Neural cell (in vitro differentiated cells): ENCODE measurements at regions not wholly inside any gene's neighbourhood (a gene's known extent, or its start where the extent isn't known, plus 50 kb on each side); places are given as distances from the start of the nearest gene placed in this dataset.
"Not testable (repeated sequence)": the region's sequence is repeated elsewhere in the genome, so short reads cannot be mapped to it uniquely, and the experiment has no call there.

Experiments
- H2AFZ ChIP-seq: fragments of 200-600, 300-800 bp; sonication (generic), shearing (Covaris generic); 2 replicates; pipeline ENCODE4 v1.6.0; 2014; ENCODE audit warnings: low read depth, mild to moderate bottlenecking, antibody characterized with exemption, low read length, moderate library complexity
- H3F3A ChIP-seq: fragments of 200-600 bp; shearing (Covaris generic); 2 replicates; pipeline ENCODE4 v1.6.1; 2016; ENCODE audit warnings: mild to moderate bottlenecking, moderate library complexity, mixed read lengths, antibody characterized with exemption, low read length; ENCODE audit not compliant: insufficient read depth, poor library complexity, severe bottlenecking
- H3K27ac ChIP-seq: fragments of 200-600, 300-800 bp; sonication (generic), shearing (Covaris generic); 2 replicates; pipeline ENCODE4 v1.5.1; 2014; ENCODE audit warnings: mild to moderate bottlenecking, low read length, moderate library complexity
- H3K27me3 ChIP-seq: fragments of 300-800, 200-600 bp; sonication (generic), shearing (Covaris generic); 2 replicates; pipeline ENCODE4 v1.6.0; 2014; ENCODE audit warnings: mild to moderate bottlenecking, low read depth, low read length, moderate library complexity; ENCODE audit not compliant: insufficient read depth
- H3K36me3 ChIP-seq: fragments of 300-800, 200-600 bp; sonication (generic), shearing (Covaris generic); 2 replicates; pipeline ENCODE4 v1.5.1; 2014; ENCODE audit warnings: mild to moderate bottlenecking, antibody characterized with exemption, low read length, moderate library complexity; ENCODE audit not compliant: insufficient read depth
- H3K4me2 ChIP-seq: fragments of 300-800, 200-600 bp; sonication (generic), shearing (Covaris generic); 2 replicates; pipeline ENCODE4 v1.6.0; 2014; ENCODE audit warnings: mild to moderate bottlenecking, low read length
- H3K4me3 ChIP-seq: fragments of 300-800, 200-600 bp; sonication (generic), shearing (Covaris generic); 2 replicates; pipeline ENCODE4 v1.5.1; 2014; ENCODE audit warnings: mild to moderate bottlenecking, low read length, moderate library complexity
- H3K79me2 ChIP-seq: fragments of 200-600 bp; shearing (Covaris generic); replicated peaks from 2 replicates; pipeline ENCODE4 v1.6.0; 2014; ENCODE audit warnings: mild to moderate bottlenecking, low read length, moderate library complexity; ENCODE audit not compliant: insufficient read depth
- H3K9ac ChIP-seq: fragments of 300-800, 200-600 bp; sonication (generic), shearing (Covaris generic); 2 replicates; pipeline ENCODE4 v1.6.1; 2016; ENCODE audit warnings: mild to moderate bottlenecking, low read length, mixed read lengths
- H3K9me2 ChIP-seq: fragments of 200-600 bp; shearing (Covaris generic); 2 replicates; pipeline ENCODE4 v1.6.1; 2016; ENCODE audit warnings: mild to moderate bottlenecking, low read length, mixed read lengths; ENCODE audit not compliant: insufficient read depth
- H3K9me3 ChIP-seq: fragments of 200-600, 300-800 bp; sonication (generic), shearing (Covaris generic); 2 replicates; pipeline ENCODE4 v1.6.1; 2016; ENCODE audit warnings: mild to moderate bottlenecking, mixed run types, low read length, moderate library complexity, mixed read lengths
- H4K20me1 ChIP-seq: fragments of 200-600 bp; shearing (Covaris generic); 2 replicates; pipeline ENCODE4 v1.6.1; 2016; ENCODE audit warnings: mild to moderate bottlenecking, mixed run types; ENCODE audit not compliant: insufficient read depth
- CTCF ChIP-seq: fragments of 450-650 bp; IDR thresholded peaks from 2 replicates; pipeline ENCODE4 v1.5.1; 2014; ENCODE audit warnings: antibody characterized with exemption, mild to moderate bottlenecking, moderate library complexity; ENCODE audit not compliant: poor library complexity, severe bottlenecking
- EP300 ChIP-seq: fragments of 450-650 bp; conservative IDR thresholded peaks from 2 replicates; pipeline ENCODE4 v1.6.1; 2014; ENCODE audit warnings: antibody characterized with exemption, mild to moderate bottlenecking, moderate library complexity; ENCODE audit not compliant: poor library complexity, severe bottlenecking
- EZH2 ChIP-seq: fragments of 200-600, 300-800 bp; shearing (Covaris generic), sonication (generic); IDR thresholded peaks from 2 replicates; pipeline ENCODE4 v1.6.1; 2014; ENCODE audit warnings: antibody characterized with exemption, low read length, borderline replicate concordance, mild to moderate bottlenecking; ENCODE audit not compliant: insufficient read depth, poor library complexity, severe bottlenecking
- MXI1 ChIP-seq: fragments of 450-650 bp; conservative IDR thresholded peaks from 2 replicates; pipeline ENCODE4 v1.6.1; 2014; ENCODE audit warnings: antibody characterized with exemption, mild to moderate bottlenecking; ENCODE audit not compliant: poor library complexity, severe bottlenecking
- POLR2AphosphoS5 ChIP-seq: IDR thresholded peaks from 2 replicates; pipeline ENCODE4 v1.6.1; 2012
- RAD21 ChIP-seq: fragments of 450-650 bp; conservative IDR thresholded peaks from 2 replicates; pipeline ENCODE4 v1.6.1; 2014; ENCODE audit warnings: antibody characterized with exemption, mild to moderate bottlenecking, moderate library complexity
- SMC3 ChIP-seq: fragments of 450-650 bp; conservative IDR thresholded peaks from 2 replicates; pipeline ENCODE4 v1.6.1; 2014; ENCODE audit warnings: antibody characterized with exemption, mild to moderate bottlenecking, moderate library complexity; ENCODE audit not compliant: poor library complexity
- TAF1 ChIP-seq: IDR thresholded peaks from 2 replicates; pipeline ENCODE4 v1.6.1; 2012; ENCODE audit warnings: low read depth
- TF ChIP-seq, protein P1 (sequence below): IDR thresholded peaks from 2 replicates; pipeline ENCODE4 v1.6.1; 2012; ENCODE audit warnings: borderline replicate concordance

DNA sequence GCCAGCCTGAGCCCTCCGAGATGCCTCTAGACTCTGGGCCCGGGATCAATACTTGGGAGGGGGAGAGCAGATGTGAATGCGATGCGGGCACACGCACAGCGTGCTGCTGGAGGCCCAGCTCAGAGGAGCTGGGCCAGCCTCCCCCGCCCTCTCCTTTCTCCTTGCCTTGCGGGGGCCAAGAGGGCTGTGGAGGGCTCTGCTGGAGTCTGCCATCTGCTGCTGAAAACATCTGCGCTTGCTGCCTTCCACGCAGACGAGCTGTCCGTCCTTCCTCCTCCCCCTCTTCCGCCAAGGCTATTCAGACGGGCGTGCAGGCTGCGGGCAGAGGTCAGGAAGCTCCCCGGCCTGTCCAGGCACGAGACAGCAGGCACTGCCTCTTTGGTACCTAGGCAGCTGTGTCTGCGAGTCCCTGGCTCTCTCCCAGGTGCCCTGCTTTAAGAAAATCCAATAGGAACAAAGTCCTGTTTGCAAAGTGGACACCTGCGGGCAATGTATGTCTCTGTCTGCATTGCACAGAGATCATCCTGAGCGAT, 75.2 kb downstream of the SPRING1 start:
- Histone ChIP-seq H3K79me2 (no peaks in the 10 kb centered on the region), H3K4me3 (peak overlapping the region; percentile 9), H2AFZ (no peak overlapping the region), H3K9me2 (no peaks in the 10 kb centered on the region), H3K9ac (no peak overlapping the region), H3K4me2 (no peak overlapping the region), H3K36me3 (no peaks in the 10 kb centered on the region), H4K20me1 (no peaks in the 10 kb centered on the region), H3K9me3 (no peaks in the 10 kb centered on the region), H3K27ac (no peak overlapping the region), H3F3A (no peaks in the 10 kb centered on the region), H3K27me3 (no peaks in the 10 kb centered on the region)
- TF ChIP-seq MXI1 = no peak
- TF ChIP-seq POLR2AphosphoS5 = no peak
- peak; percentile 53 for TF ChIP-seq SMC3
- TF ChIP-seq CTCF = peak; percentile 52
- peak; percentile 36 for TF ChIP-seq RAD21

DNA sequence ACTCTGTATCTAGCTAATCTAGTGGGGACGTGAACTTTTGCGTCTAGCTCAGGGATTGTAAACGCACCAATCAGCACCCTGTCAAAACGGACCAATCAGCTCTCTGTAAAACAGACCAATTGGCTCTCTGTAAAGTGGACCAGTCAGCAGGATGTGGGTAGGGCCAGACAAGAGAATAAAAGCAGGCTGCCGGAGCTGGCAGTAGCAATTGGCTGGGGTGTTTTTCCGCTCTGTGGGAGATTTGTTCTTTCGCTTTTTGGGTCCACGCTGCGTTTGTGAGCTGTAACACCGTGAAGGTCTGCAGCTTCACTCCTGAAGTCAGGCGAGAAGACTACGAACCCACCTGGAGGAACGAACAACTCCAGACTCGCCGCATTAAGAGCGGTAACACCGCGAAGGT, 76.5 kb downstream of the SPRING1 start:
- H2AFZ ChIP-seq = no peak overlapping the region

DNA sequence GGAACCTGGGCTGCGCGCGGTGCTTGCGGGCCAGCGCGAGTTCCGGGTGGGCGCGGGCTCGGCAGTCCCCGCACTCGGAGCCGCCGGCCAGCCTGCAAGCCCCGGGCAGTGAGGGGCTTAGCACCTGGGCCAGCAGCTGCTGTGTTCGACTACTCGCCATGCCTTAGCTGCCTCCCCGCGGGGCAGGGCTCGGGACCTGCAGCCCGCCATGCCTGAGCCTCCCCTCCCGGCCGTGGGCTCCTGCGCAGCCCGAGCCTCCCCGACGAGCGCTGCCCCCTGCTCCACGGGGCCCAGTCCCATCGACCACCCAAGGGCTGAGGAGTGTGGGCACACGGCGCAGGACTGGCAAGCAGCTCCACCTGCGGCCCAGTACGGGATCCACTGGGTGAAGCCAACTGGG, 77.1 kb downstream of the SPRING1 start:
- not testable (repeated sequence) for H3K27ac ChIP-seq, H3F3A ChIP-seq, H3K27me3 ChIP-seq, H3K4me2 ChIP-seq, H2AFZ ChIP-seq, H3K79me2 ChIP-seq, H3K36me3 ChIP-seq, H3K4me3 ChIP-seq, H3K9ac ChIP-seq, H3K9me2 ChIP-seq, H4K20me1 ChIP-seq, H3K9me3 ChIP-seq

More for the DNA sequence above, 76.5 kb downstream of the SPRING1 start:
- Histone ChIP-seq H3K27me3 (no peaks in the 10 kb centered on the region), H3K9ac (no peak overlapping the region), H3K27ac (no peak overlapping the region), H3K9me2 (no peaks in the 10 kb centered on the region), H3K36me3 (no peaks in the 10 kb centered on the region), H3K9me3 (no peaks in the 10 kb centered on the region), H3K4me3 (no peak overlapping the region), H3K79me2 (no peaks in the 10 kb centered on the region), H4K20me1 (no peaks in the 10 kb centered on the region), H3K4me2 (no peak overlapping the region), H3F3A (no peaks in the 10 kb centered on the region)
- TF ChIP-seq EP300 = no peak
- no peak for TF ChIP-seq RAD21

DNA sequence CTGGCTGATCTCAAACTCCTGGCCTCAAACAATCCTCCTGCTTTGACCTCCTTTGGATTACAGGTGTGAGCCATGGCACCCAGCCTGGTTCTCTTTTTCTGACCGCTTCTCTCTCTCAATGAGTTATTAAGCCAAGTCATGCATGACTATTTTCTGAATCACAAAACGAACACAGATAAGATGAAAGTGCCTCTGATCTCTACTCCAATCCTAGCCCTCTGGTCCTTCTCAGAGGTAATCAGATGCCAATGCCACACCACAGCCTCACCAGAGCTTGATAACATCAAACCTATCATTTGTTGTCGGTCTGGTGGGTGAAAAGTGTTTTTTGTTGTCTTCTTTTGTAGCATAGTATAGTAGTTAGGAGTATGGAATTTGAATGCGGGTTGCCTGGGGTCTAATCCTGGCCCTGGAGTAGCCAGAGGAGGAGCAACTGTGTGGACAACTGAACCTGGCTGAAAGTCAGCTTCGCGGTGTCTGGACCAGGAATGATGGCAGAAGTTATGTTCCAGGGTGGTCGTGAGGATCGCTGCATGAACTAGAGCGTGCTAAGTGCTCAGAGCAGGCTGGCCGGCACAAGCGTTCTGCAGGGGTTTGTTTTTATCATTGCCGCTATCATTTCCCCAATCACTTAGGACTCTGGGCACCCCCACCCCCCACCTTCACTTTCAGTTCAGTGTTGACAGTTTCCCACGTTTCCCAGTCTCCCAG, 77.9 kb downstream of the SPRING1 start:
- no peak for TF ChIP-seq EZH2
- no peak for TF ChIP-seq EP300
- no peak for TF ChIP-seq SMC3
- TF ChIP-seq MXI1 = no peak
- TF ChIP-seq POLR2AphosphoS5 = no peak
- TF ChIP-seq, protein P1, sequence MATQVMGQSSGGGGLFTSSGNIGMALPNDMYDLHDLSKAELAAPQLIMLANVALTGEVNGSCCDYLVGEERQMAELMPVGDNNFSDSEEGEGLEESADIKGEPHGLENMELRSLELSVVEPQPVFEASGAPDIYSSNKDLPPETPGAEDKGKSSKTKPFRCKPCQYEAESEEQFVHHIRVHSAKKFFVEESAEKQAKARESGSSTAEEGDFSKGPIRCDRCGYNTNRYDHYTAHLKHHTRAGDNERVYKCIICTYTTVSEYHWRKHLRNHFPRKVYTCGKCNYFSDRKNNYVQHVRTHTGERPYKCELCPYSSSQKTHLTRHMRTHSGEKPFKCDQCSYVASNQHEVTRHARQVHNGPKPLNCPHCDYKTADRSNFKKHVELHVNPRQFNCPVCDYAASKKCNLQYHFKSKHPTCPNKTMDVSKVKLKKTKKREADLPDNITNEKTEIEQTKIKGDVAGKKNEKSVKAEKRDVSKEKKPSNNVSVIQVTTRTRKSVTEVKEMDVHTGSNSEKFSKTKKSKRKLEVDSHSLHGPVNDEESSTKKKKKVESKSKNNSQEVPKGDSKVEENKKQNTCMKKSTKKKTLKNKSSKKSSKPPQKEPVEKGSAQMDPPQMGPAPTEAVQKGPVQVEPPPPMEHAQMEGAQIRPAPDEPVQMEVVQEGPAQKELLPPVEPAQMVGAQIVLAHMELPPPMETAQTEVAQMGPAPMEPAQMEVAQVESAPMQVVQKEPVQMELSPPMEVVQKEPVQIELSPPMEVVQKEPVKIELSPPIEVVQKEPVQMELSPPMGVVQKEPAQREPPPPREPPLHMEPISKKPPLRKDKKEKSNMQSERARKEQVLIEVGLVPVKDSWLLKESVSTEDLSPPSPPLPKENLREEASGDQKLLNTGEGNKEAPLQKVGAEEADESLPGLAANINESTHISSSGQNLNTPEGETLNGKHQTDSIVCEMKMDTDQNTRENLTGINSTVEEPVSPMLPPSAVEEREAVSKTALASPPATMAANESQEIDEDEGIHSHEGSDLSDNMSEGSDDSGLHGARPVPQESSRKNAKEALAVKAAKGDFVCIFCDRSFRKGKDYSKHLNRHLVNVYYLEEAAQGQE = no peak
- TF ChIP-seq TAF1 = no peak
- TF ChIP-seq CTCF = no peak
- TF ChIP-seq RAD21 = no peak
- Histone ChIP-seq H4K20me1 (no peaks in the 10 kb centered on the region), H3K27ac (no peak overlapping the region)

More for the DNA sequence above, 77.9 kb downstream of the SPRING1 start:
- Histone ChIP-seq H3K9ac (no peak overlapping the region), H3F3A (no peaks in the 10 kb centered on the region), H3K36me3 (no peaks in the 10 kb centered on the region), H3K4me3 (no peak overlapping the region), H3K9me3 (no peaks in the 10 kb centered on the region), H2AFZ (no peak overlapping the region), H3K9me2 (no peaks in the 10 kb centered on the region), H3K79me2 (no peaks in the 10 kb centered on the region), H3K4me2 (no peak overlapping the region), H3K27me3 (no peaks in the 10 kb centered on the region)
